ENCODE measurements at regions not wholly inside any gene's neighbourhood (a gene's known extent, or its start where the extent isn't known, plus 50 kb on each side); places are given as distances from the start of the nearest gene placed in this dataset.

DNA sequence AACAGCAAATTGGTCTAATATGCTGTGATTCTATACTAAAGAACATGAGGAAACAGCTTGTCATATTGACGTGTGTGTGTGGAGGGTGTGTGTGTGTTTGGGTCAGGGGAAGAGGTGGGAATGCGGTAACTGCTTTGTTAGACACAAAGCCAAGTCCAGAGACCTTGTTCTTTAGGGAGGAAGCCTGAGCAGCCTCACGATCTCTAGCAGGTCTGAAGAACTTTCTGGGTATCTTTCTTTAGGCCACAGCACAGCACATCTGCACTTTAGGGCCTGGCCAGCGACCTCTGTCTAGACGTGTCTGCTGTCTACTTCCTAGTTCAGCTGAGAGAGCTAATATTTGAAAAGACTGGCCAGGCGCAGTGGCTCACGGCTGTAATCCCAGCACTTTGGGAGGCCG, 220.0 kb upstream of the TPRG1 start:
- CTCF ChIA-PET, result interaction anchor here (1.0 to 12.4 kb wide), 5 partner anchors 8 to 1272 kb away, joined by 4 to 391 read pairs (median 6); no protein-coding TSS in a partner anchor
- peaks cover 8% of the 10 kb centered on the region for H3K27me3 Mint-ChIP-seq
- no peaks in the 10 kb centered on the region for H3K9me3 Mint-ChIP-seq (ENCODE audit: low read depth)
- no peak for ATAC-seq
- peaks cover 19% of the 10 kb centered on the region for H3K4me1 Mint-ChIP-seq
- no peak for DNase-seq
- no peak overlapping the region for H3K4me3 Mint-ChIP-seq
- no peak overlapping the region for H3K27ac Mint-ChIP-seq
- H3K36me3 Mint-ChIP-seq, result no peaks in the 10 kb centered on the region

DNA sequence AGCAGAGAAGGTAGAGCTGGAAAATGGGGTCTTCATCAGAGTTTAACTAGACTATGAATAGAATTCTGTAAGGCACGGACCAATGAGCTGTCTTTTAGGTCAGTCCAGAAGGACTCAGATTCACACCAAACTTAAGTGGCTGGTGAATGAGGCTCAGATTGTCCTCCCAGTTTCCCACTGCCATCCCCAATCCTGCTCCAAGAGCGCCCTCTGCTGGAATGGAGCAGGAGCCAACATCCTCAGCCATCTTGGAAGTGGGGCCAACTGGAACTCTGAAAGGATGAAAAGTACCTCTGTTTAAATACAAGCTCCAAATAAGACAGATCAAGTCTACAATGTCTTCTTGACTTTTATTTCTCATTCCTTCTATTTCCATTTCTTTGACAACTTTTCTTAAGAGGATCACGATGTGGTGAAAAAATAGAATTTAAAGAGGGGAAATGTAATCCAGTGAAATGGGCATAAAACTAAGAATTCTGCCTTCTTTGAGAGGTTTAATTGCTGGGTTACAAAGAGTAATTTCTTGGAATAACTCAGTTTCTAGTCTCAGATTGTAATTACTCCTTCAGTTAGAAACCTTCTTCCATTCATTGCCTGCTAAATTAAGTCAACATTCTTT, 217.1 kb upstream of the TPRG1 start:
- H3K27me3 Mint-ChIP-seq, result no peaks in the 10 kb centered on the region
- H3K27ac Mint-ChIP-seq, result no peak overlapping the region
- peaks cover 13% of the 10 kb centered on the region for H3K4me1 Mint-ChIP-seq
- DNase-seq (peak; percentile 83), ATAC-seq (peak; percentile 82)
- no peaks in the 10 kb centered on the region for H3K36me3 Mint-ChIP-seq
- no peaks in the 10 kb centered on the region for H3K9me3 Mint-ChIP-seq (ENCODE audit: low read depth)
- CTCF ChIA-PET, result interaction anchor here (0.7 to 12.4 kb wide), 37 partner anchors 8 to 1240 kb away, joined by 3 to 391 read pairs (median 4); partner anchors contain the start of gene BCL6
- H3K4me3 Mint-ChIP-seq, result no peak overlapping the region

GRCh38 chr3:188955919-188956318, 215.9 kb upstream of the TPRG1 start:
- no peaks in the 10 kb centered on the region for H3K9me3 Mint-ChIP-seq (ENCODE audit: low read depth)
- DNase-seq (no peak), ATAC-seq (no peak)
- no peaks in the 10 kb centered on the region for H3K27me3 Mint-ChIP-seq
- no peak overlapping the region for H3K27ac Mint-ChIP-seq
- no peaks in the 10 kb centered on the region for H3K36me3 Mint-ChIP-seq
- peaks cover 6% of the 10 kb centered on the region for H3K4me1 Mint-ChIP-seq
- no peak overlapping the region for H3K4me3 Mint-ChIP-seq
- CTCF ChIA-PET, result interaction anchor here (0.9 to 12.4 kb wide), 18 partner anchors 10 to 1218 kb away, joined by 3 to 391 read pairs (median 7); no protein-coding TSS in a partner anchor

- peaks cover 3% of the 10 kb centered on the region for H3K27me3 Mint-ChIP-seq
Measured at GRCh38 chr3:188956839-188957489, 214.8 kb upstream of the TPRG1 start.

GRCh38 chr3:188959013-188959412, 212.8 kb upstream of the TPRG1 start:
- ATAC-seq (no peak), DNase-seq (no peak)
- Mint-ChIP-seq H3K36me3 (no peaks in the 10 kb centered on the region), H3K27me3 (peaks cover 11% of the 10 kb centered on the region), H3K4me3 (no peak overlapping the region), H3K4me1 (peaks cover 14% of the 10 kb centered on the region), H3K27ac (no peak overlapping the region), H3K9me3 (ENCODE audit: low read depth) (no peaks in the 10 kb centered on the region)
- CTCF ChIA-PET, result interaction anchor here (1.8 to 12.4 kb wide), 2 partner anchors 90 to 1221 kb away, joined by 5 to 391 read pairs; no protein-coding TSS in a partner anchor

More at GRCh38 chr3:188956839-188957489, 214.8 kb upstream of the TPRG1 start:
- Mint-ChIP-seq H3K9me3 (ENCODE audit: low read depth) (no peaks in the 10 kb centered on the region), H3K27ac (no peak overlapping the region), H3K4me3 (no peak overlapping the region), H3K36me3 (no peaks in the 10 kb centered on the region), H3K4me1 (peaks cover 5% of the 10 kb centered on the region)
- no peak for ATAC-seq
- DNase-seq, result no peak
- CTCF ChIA-PET, result interaction anchor here (0.8 to 12.4 kb wide), 11 partner anchors 14 to 1219 kb away, joined by 3 to 391 read pairs (median 6); no protein-coding TSS in a partner anchor

- CTCF ChIA-PET, result interaction anchor here (0.6 to 2.7 kb wide), 5 partner anchors 8 to 1224 kb away, joined by 3 to 15 read pairs (median 5); no protein-coding TSS in a partner anchor
- no peak overlapping the region for H3K4me3 Mint-ChIP-seq
- no peaks in the 10 kb centered on the region for H3K36me3 Mint-ChIP-seq
- H3K4me1 Mint-ChIP-seq, result peaks cover 12% of the 10 kb centered on the region
- H3K27me3 Mint-ChIP-seq, result peaks cover 11% of the 10 kb centered on the region
- ATAC-seq (no peak), DNase-seq (peak; percentile 46)
- no peaks in the 10 kb centered on the region for H3K9me3 Mint-ChIP-seq (ENCODE audit: low read depth)
- no peak overlapping the region for H3K27ac Mint-ChIP-seq
Measured at GRCh38 chr3:188962253-188963247, 209.2 kb upstream of the TPRG1 start.

DNA sequence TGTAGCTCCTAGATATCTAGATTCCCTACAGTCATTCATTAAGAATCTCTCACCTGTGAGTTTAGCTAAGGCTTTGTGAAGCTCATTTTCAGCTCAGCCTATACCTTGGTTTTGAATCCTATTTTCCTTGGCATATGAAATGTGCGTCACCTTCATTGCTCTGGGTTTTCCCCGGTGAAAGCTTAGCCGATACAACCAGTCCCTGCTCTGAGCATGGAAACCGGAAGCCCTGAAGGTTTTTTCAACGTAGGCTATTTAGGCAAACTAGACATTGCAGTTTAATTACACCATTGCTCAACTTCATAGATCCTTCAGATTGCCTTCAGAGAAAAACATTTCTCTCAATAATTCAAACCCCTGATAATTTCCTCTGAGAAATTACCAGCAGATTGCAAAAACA, 206.8 kb upstream of the TPRG1 start:
- H3K4me1 Mint-ChIP-seq, result peaks cover 12% of the 10 kb centered on the region
- CTCF ChIA-PET, result interaction anchor here (1.1 to 2.9 kb wide), 2 partner anchors 10 to 1226 kb away, joined by 3 to 10 read pairs; no protein-coding TSS in a partner anchor
- no peaks in the 10 kb centered on the region for H3K9me3 Mint-ChIP-seq (ENCODE audit: low read depth)
- H3K27ac Mint-ChIP-seq, result no peak overlapping the region
- peaks cover 11% of the 10 kb centered on the region for H3K27me3 Mint-ChIP-seq
- ATAC-seq (no peak), DNase-seq (no peak)
- no peak overlapping the region for H3K4me3 Mint-ChIP-seq
- H3K36me3 Mint-ChIP-seq, result no peaks in the 10 kb centered on the region

DNA sequence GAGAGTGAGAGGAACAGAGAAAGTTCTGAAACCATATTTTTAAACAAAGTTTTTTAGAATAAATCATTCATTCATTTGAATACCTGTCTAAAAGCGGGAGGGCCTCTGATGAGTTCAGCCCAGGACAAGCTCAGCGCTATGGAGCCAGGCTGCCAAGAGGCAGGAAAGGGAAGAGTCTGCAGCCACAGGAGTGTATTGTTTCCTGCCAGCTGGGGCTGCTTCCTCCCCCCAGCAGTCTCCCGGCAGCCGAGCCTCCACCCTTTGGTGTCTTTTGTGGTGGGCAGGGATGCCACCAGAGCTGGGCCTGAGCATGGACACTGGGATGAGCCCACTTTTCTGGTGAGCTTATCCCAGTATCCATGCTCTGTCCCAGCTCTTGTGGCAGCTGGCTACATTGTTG, 199.5 kb upstream of the TPRG1 start:
- Mint-ChIP-seq H3K27me3 (no peaks in the 10 kb centered on the region), H3K4me1 (peaks cover 18% of the 10 kb centered on the region), H3K4me3 (no peak overlapping the region), H3K27ac (no peak overlapping the region), H3K36me3 (peaks cover 2% of the 10 kb centered on the region), H3K9me3 (ENCODE audit: low read depth) (no peaks in the 10 kb centered on the region)
- DNase-seq (no peak), ATAC-seq (no peak)
- CTCF ChIA-PET, result interaction anchor here (1.0 to 2.0 kb wide), 2 partner anchors 69 to 1232 kb away, joined by 3 to 5 read pairs; no protein-coding TSS in a partner anchor

GRCh38 chr3:188974856-188975599, 196.7 kb upstream of the TPRG1 start:
- peak overlapping the region; percentile 48 for H3K27ac Mint-ChIP-seq
- peaks cover 2% of the 10 kb centered on the region for H3K36me3 Mint-ChIP-seq
- peak; percentile 87 for ATAC-seq
- H3K4me3 Mint-ChIP-seq, result peak overlapping the region; percentile 5
- peaks cover 18% of the 10 kb centered on the region for H3K4me1 Mint-ChIP-seq
- H3K27me3 Mint-ChIP-seq, result no peaks in the 10 kb centered on the region
- no peaks in the 10 kb centered on the region for H3K9me3 Mint-ChIP-seq (ENCODE audit: low read depth)
- CTCF ChIA-PET, result interaction anchor here (1.2 to 2.1 kb wide), 5 partner anchors 22 to 174 kb away, joined by 3 to 9 read pairs (median 5); no protein-coding TSS in a partner anchor
- peak; percentile 63 for DNase-seq

DNA sequence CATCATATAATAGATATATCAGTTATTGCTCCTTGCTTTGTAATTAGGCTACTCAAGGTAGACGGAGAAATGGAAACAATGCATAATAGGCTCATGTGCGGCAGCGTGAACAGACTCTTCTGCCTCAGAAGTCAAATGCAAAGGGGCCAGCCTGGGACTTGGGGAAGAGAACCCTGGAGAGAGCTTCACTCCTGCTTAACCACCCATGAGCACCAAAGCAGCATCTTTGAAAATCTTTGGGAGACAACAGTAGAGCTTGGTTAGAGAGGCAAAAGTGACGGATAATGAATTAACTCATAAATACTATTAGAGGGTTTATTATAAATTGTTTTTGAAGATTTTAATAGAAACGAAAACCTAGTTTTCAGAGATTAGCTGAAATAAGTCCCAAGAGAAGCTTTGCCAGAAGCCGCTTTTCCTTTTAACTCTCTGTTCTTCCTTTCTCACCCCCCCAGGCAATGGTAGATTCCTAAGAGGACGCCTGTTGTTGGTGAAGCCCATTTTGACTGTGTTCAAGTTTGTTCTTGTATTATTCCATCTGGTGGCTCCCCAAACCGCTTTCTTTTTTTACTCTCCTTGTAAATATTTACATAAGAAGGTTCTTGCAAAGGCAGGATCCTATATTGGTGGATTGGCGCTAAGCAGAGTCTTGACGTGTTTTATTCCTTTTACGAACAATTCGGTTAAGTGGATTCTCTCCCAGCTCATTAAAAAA, 196.0 kb upstream of the TPRG1 start:
- Mint-ChIP-seq H3K36me3 (peaks cover 2% of the 10 kb centered on the region), H3K27me3 (no peaks in the 10 kb centered on the region), H3K4me1 (peaks cover 18% of the 10 kb centered on the region), H3K27ac (no peak overlapping the region), H3K9me3 (ENCODE audit: low read depth) (no peaks in the 10 kb centered on the region), H3K4me3 (no peak overlapping the region)
- ATAC-seq (no peak), DNase-seq (no peak)
- CTCF ChIA-PET, result interaction anchor here (1.2 to 2.1 kb wide), 5 partner anchors 63 to 1235 kb away, joined by 3 to 9 read pairs (median 5); no protein-coding TSS in a partner anchor

DNA sequence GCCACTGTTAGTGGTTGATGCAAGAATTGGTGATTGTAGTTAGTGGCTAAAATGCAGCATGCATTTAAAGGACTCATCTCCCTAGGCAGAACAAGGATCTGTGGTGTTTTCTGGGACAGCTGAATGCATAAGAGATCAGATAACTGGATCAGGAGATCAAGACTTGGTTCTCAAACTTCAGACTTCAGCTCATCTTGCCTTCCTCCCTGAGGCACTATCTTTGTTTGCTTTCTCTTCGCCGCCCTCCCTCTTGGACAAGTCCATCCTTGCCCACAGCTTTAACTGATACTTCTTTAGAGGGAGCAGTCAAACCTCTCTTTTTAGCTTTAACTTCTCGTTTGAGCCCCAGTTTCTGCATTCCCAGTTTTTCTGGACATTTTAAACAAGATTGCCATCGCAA, 195.4 kb upstream of the TPRG1 start:
- no peak for DNase-seq
- H3K4me1 Mint-ChIP-seq, result peaks cover 18% of the 10 kb centered on the region

More for the DNA sequence above, 195.4 kb upstream of the TPRG1 start:
- Mint-ChIP-seq H3K27ac (no peak overlapping the region), H3K9me3 (ENCODE audit: low read depth) (no peaks in the 10 kb centered on the region), H3K27me3 (no peaks in the 10 kb centered on the region), H3K4me3 (no peak overlapping the region), H3K36me3 (peaks cover 2% of the 10 kb centered on the region)
- ATAC-seq, result no peak
- CTCF ChIA-PET, result interaction anchor here (1.2 to 2.1 kb wide), 4 partner anchors 63 to 1236 kb away, joined by 3 to 9 read pairs (median 4); no protein-coding TSS in a partner anchor
